SHP77 (cell line): ENCODE measurements at regions not wholly inside any gene's neighbourhood (a gene's known extent, or its start where the extent isn't known, plus 50 kb on each side); places are given as distances from the start of the nearest gene placed in this dataset.
"Not testable (repeated sequence)": the region's sequence is repeated elsewhere in the genome, so short reads cannot be mapped to it uniquely, and the experiment has no call there.

ENCODE experiments used
- DNase-seq, 2 experiments: peaks; one replicate each; lab custom pipeline; 2025; lab: John Stamatoyannopoulos, UW

- no peak for DNase-seq
These were observed 1833.0 kb upstream of the PCDH10 start for GRCh38 chr4:131316086-131316485.

DNA sequence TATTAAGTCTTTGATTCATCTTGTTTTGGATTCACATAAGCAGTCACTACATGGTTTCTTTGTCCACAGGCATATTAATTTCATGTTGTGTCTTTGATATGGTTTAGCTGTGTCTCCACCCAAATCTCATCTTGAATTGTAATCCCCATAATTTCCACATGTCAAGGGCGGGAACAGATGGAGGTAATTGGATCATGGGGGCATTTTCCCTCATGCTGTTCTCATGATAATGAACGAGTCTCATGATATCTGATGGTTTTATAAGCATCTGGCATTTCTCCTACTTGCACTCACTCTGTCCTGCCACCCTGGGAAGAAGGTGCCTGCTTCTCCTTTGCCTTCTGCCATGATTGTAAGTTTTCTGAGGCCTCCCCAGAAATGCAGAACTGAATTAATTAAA lies 1811.2 kb upstream of the PCDH10 start:
- no peak for DNase-seq

- no peak for DNase-seq
These were observed 1810.0 kb upstream of the PCDH10 start for GRCh38 chr4:131339137-131339536.

GRCh38 chr4:131344761-131345160 lies 1804.3 kb upstream of the PCDH10 start:
- no peak for DNase-seq

- no peak for DNase-seq
These were observed 1801.3 kb upstream of the PCDH10 start for GRCh38 chr4:131347816-131348215.

GRCh38 chr4:131348263-131348662 lies 1800.8 kb upstream of the PCDH10 start:
- no peak for DNase-seq

GRCh38 chr4:131352371-131352770 lies 1796.7 kb upstream of the PCDH10 start:
- not testable (repeated sequence) for DNase-seq

- DNase-seq = no peak
These were observed 1782.4 kb upstream of the PCDH10 start for GRCh38 chr4:131366714-131367113.

DNA sequence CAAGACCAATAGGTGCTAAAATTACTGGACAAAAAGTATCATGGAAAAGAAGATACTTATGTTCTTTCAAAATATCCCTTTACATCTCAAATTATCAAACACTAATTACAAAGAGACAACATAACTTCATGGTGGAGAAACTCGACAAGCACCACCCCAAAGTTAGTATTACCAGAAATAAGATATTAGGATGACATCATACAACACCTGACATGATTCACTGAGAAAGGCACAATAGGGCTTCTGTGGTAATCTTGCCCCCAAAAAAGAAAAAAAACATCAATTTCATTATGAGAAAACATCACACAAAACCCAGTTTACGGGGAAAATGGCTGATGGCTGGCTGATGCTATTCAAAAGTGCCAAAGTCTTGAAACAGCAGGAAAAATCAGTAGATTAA lies 1781.7 kb upstream of the PCDH10 start:
- DNase-seq = no peak

DNA sequence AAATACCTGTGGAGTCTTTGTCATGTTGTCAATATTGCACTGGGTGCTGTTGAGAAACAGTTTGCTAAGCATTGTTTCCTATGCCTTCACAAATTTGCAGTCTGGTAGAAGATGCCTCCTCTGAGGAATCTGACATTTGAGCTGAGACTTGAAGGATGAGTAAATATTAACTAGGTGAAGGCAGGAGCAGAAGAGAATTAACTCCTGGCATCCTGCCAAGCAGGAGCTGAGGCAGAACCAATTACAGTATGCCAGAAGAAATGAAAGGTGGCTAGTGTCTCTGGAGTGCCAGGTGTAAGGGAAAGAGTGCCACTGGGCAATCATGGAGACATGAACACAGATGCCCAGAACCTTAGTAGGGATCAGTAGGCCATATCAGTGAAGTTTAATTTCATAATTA lies 1778.2 kb upstream of the PCDH10 start:
- DNase-seq = peak; percentile 47 to 70

DNA sequence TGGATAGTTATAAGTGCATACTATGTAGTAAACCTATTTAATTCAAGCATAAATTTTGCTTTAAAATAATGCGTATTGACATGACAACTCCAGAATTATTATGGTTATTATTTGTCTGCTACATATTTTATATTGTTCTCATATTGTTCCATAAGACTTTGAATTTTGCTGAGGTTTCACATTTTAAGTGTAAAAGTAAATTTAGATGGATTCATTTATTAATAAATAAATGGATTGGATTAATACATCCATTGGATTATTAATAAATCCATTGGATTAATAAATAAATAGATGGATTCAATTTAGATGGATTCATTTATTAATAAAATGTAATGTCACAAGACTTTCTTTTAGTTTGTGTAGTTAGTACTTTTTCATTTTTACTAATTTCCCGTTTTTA lies 1768.0 kb upstream of the PCDH10 start:
- DNase-seq = no peak

DNA sequence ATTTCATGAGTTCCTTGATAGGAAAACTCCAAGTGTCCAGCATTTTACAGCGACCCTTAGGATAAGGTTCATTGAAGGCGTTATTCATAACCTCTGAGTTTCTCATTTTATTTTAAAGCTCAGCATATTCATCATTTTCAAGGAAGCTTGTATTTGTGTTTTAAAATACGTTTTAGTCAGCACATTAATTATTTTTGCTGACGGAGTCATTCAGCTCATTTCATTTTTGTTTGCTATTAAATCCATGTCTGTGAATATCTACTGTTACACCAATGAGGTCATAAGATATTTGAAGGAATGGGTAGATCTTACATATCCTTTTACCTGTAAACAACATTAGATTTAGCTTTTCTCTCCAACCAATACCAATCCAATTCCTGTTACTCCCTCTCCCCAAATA lies 1766.3 kb upstream of the PCDH10 start:
- DNase-seq = no peak

DNA sequence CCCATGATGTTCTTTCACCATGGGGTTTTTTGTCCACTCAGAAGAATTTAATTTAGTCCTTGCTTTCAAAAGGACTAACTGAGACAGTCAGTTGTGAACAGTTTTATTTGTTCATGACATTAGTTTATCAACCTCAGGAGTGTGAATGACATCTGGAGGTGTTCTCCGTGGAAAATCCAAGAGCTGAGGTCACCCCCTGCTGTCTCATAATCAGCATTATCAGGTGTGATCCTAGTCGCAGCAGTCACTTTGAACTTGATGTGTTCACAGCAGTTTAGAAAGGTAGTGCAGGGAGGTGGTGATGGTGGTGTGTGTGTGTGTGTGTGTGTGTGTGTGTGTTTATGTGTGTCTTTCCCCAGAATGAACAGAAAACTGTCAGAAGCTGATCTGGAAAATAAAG lies 1760.8 kb upstream of the PCDH10 start:
- DNase-seq = no peak

- peak in 1 of 2 experiments; percentile 5 for DNase-seq
These were observed 1741.0 kb upstream of the PCDH10 start for GRCh38 chr4:131408102-131408501.

DNA sequence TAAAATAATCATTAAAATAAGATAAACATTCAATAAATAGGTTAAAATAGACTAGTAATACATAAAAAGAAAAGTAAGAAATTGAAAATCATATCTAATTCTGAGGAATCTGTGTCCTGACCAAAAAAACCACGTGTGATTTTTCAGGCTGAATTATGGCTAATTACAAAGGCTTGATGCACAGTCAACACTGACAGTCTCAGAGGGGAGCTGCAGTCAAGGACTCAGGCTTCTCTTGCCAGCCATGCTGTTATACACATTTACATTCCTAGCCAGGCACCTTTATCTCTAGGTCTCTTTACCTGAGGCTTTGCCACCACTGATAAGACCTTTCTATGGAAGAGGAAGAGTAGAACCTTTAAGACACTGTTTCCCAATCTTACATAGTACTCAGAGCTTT lies 1737.7 kb upstream of the PCDH10 start:
- DNase-seq = no peak

DNA sequence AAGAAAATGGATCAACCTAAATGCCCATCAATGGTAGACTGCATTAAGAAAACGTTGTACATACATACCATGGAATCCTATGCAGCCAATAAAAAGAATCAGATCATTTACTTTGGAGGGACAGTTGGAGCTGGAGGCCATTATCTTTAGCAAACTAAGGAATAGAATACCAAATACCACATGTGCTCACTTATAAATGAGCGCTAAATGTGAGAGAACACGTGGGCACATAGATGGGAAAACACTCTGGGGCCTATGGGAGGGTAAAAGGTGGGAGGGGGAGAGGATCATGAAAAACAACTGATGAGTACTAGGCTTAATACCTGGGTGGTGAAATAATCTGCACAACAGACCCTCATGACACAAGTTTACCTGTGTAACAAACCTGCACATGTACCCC lies 1729.9 kb upstream of the PCDH10 start:
- DNase-seq = no peak

DNA sequence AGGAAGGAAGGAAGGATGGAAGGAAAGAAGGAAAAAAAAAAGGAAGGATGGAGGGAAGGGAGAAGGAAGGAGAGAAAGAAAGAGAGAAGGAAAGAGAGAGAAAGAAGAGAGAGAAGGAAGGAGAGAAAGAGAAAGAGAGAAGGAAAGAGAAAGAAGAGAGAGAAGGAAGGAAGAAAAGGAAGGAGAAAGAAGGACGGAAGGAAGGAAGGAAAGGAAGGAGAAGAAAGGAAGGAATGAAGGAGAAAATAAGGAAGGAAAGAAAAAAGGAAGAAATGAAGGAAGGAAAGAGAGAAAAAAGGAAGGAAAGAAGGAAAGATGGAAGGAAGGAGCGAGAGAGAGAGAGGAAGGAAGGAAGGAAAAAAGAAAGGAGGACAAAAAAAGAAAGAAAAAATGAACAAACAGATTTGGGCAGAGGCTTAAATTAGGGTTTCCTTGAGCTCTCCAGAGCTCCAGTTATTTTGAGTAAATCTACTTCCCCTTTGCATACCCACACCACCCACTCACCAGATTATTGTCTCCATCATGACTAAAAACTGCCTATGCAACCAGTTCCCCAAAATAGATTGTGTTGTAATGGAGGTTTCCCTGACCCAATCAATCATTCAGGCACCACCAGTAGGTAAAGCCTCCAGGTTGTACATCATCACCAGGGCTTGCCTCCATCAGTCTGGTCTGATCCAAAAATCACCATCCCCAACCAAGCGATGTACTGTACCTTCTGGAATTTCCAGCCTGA lies 1722.9 kb upstream of the PCDH10 start:
- DNase-seq = no peak

GRCh38 chr4:131427000-131427399 lies 1722.1 kb upstream of the PCDH10 start:
- no peak for DNase-seq

- no peak for DNase-seq
These were observed 1718.8 kb upstream of the PCDH10 start for GRCh38 chr4:131430302-131430701.

DNA sequence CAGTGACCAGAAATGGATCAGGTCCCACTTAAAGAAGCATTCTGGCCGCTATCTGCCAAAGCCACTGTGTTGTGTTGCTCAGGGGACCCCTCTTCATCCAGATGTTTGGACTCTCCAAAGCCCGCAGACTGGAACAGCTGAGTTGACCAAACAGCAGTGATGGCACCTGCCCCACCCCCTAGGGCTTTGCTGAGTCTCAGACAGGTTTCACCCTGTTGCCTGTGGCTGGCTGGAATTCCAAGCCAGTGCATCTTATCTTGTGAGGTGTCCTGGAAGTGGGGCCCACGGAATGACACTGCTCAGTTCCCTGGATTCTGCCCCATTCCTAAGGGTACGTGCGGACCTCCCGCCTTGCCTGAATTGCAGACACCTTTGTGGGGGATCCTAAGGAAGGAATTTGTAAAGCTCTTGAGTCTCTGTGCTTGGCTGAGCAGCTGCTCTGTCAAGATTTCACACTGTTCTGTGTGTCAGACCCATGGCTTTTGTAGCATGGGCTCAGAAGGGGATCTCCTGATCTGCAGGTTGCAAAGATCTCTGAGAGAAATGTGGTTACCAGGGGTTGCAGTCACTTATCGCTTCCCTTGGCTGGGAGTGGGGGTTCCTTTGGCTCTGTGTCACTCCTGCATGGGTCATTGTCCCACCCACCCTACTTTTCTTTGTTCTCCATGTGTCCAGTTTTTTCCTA lies 1707.9 kb upstream of the PCDH10 start:
- DNase-seq = no peak

GRCh38 chr4:131447883-131448282 lies 1701.2 kb upstream of the PCDH10 start:
- no peak for DNase-seq

DNA sequence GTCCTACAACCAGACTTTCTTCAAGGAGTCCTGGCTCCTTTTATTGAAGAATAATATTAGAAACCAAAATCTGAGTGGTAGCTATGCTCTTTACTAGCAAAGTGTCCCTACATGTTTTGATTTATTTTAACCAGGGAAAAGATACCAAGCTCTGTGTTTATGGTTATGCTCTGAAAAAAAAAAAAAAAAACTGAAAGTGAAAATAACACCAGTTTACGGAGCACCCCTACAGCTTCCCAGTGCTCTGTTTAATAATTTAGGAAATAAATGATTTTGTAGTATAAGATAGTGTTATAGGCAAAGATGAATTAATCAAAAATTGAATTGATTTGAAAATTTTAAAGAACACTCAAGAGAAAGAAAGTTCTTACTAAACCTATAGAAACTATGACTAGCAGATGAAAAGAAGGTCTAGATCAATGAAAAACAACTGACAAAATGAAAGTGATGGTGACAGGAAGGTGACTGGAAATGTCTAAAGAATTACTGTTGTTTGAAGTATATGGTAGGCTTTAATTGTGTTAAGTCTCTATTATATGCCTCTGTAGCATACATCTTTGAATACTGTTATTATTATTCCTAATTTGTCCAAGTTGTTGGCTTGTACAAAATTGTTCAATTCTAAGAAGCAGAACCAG lies 1698.4 kb upstream of the PCDH10 start:
- DNase-seq = no peak

DNA sequence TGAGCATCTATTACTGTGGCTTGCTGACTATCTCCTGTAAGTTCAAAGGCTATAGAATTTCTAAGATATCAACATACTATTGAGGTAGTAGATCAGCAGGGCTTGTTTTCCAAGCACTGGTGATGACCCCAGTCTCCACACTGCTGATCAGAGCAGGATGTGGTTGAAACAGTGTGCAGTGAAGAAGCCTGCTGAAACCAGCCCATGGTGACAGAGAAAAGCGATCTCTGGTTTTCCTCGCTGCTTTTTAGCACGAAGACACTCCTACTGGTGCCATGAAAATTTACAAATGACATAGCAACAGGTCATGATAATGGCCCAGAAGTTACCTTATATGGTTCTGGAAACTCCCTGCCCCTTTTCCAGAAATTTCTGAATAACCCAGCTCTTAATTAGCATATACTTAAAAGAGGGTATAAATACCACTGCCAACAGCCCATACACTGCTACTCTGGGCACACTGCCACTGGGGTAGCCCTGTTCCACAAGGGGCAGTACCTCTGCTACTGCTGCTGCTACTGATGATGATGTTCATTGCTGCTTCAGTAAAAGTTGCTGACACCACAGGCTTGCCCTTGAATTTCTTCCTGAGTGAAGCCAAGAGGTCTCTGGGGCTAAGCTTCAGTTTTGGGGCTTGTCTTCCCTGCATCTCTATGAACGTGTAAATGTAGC lies 1689.5 kb upstream of the PCDH10 start:
- no peak for DNase-seq
